Naive B cell (primary cell): ENCODE measurements at regions not wholly inside any gene's neighbourhood (a gene's known extent, or its start where the extent isn't known, plus 50 kb on each side); places are given as distances from the start of the nearest gene placed in this dataset.

Experiments
- ATAC-seq, 2 donors: fragments of 150-1000 bp; cut with Tn5 transposase; 2 replicates each; pipeline ENCODE4 v1.10.0; 2021; ENCODE audit warnings: low read depth in 2 of 2, mild to moderate bottlenecking in 2 of 2, moderate library complexity in 2 of 2
- DNase-seq: peaks from one replicate; pipeline ENCODE4 v3.0.0; 2022
- H3K27ac Mint-ChIP-seq, 6 donors: one replicate each; pipeline ENCODE4 v1.8.0; 2020 to 2022; ENCODE audit warnings: mild to moderate bottlenecking in 6 of 6, mixed read lengths in 6 of 6, moderate library complexity in 5 of 6, inconsistent platforms in 2 of 6
- H3K27me3 Mint-ChIP-seq, 3 donors: one replicate each; pipeline ENCODE4 v1.8.0; 2021 to 2022; ENCODE audit warnings: mixed read lengths in 3 of 3, mild to moderate bottlenecking in 1 of 3
- H3K36me3 Mint-ChIP-seq, 2 donors: one replicate each; pipeline ENCODE4 v1.8.0; 2020 to 2022; ENCODE audit warnings: mixed read lengths in 2 of 2, inconsistent platforms in 1 of 2, mild to moderate bottlenecking in 1 of 2
- H3K4me1 Mint-ChIP-seq, 3 donors: one replicate each; pipeline ENCODE4 v1.8.0; 2020 to 2022; ENCODE audit warnings: mixed read lengths in 3 of 3, inconsistent platforms in 1 of 3, mild to moderate bottlenecking in 1 of 3, moderate library complexity in 1 of 3
- H3K4me3 Mint-ChIP-seq, 8 donors: one replicate each; pipeline ENCODE4 v1.8.0; 2020 to 2022; ENCODE audit warnings: mild to moderate bottlenecking in 8 of 8, mixed read lengths in 8 of 8, moderate library complexity in 8 of 8, inconsistent platforms in 2 of 8
- H3K9me3 Mint-ChIP-seq, 7 donors: one replicate each; pipeline ENCODE4 v1.8.0; 2020 to 2022; ENCODE audit warnings: mixed read lengths in 7 of 7, mild to moderate bottlenecking in 5 of 7, inconsistent platforms in 2 of 7, moderate library complexity in 1 of 7

DNA sequence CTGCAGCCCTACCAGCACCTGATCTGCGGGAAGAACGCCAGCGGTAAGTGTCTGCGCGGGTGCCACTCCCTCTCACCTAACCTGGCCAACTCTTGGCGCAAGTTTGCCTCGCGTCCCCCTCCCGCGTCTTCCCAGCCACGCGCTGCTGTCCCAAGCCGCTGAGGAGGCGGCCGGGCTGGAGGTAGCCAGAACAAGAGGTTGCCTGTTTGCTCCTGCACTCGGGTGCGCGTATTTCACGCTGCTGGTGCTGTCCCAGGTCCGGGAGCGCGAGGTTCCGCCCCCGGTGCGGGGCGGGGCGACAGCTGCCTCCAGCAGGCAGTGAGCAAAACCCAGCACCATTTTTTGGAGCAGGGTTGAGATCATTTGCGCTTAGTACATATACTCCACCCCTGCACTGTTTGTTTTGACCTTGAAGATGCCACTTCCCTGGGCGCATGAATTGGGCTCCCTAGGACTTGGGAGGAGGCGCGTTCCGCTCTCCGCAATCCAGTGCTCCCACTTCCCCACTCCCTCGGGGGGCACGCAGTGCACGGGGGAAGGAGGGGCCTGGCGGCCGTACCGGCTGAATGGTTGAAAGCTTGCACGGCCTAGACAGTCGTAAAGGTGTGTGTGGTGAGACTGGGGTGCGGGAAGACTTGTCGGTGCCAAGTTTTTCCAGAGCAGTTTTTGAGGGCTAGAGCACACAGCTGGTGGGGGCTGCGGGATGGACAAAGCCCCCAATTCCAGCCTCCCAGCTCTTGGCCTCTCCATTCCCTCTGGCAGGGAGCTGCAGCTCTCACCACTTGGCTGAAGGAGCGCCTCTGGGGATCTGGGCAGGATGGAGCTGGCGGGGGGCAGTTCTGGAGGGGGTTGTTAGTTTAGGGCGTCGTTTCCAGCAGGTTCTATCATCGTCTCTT is 226.9 kb upstream of the CRY1 start:
- H3K4me3 Mint-ChIP-seq: peak overlapping the region; percentile 73 to 96 (median 87)
- no peaks in the 10 kb centered on the region for H3K9me3 Mint-ChIP-seq
- H3K36me3 Mint-ChIP-seq: no peaks in the 10 kb centered on the region
- DNase-seq (no peak), ATAC-seq (peak; percentile 40 to 50)
- H3K4me1 Mint-ChIP-seq: peaks cover 22 to 36% (median 35%) of the 10 kb centered on the region in 3 donors
- H3K27ac Mint-ChIP-seq: peak overlapping the region in 3 of 6 donors; percentile 19 to 58 (median 32)
- H3K27me3 Mint-ChIP-seq: peaks cover 51 to 70% (median 59%) of the 10 kb centered on the region in 3 donors

- peak overlapping the region; percentile 73 to 96 (median 87) for H3K4me3 Mint-ChIP-seq
- DNase-seq: no peak
- H3K9me3 Mint-ChIP-seq: no peaks in the 10 kb centered on the region
- peaks cover 22 to 36% (median 35%) of the 10 kb centered on the region in 3 donors for H3K4me1 Mint-ChIP-seq
- H3K36me3 Mint-ChIP-seq: no peaks in the 10 kb centered on the region
- H3K27me3 Mint-ChIP-seq: peaks cover 43 to 65% (median 54%) of the 10 kb centered on the region in 3 donors
- peak in 1 of 2 donors; percentile 16 for ATAC-seq
- peak overlapping the region in 2 of 6 donors; percentile 19 to 24 for H3K27ac Mint-ChIP-seq
Observed at GRCh38 chr12:107320929-107321631, 227.7 kb upstream of the CRY1 start.

DNA sequence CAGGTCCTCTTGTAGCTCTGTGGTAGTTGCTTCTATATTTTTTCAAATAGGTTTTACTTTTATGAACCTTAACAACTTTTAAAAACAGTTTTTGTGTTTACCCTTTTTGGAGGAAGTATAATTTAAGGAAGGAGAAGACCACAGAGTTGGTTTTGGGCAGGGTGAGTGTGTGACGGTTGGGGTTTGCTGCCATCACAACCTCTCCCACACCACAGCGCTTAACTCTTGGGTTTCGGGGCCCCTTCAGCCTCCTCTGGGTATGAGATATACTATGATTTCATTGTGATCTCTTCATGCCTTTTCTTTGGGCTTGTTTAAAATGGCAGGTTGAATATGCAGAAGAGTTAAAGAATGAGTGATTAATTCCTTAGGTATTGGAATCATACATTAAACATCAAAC is 228.7 kb upstream of the CRY1 start:
- peaks cover 38 to 62% (median 49%) of the 10 kb centered on the region in 3 donors for H3K27me3 Mint-ChIP-seq
- no peaks in the 10 kb centered on the region for H3K9me3 Mint-ChIP-seq
- ATAC-seq (no peak), DNase-seq (no peak)
- H3K36me3 Mint-ChIP-seq: no peaks in the 10 kb centered on the region
- H3K4me3 Mint-ChIP-seq: peak overlapping the region; percentile 73 to 96 (median 86)
- peaks cover 22 to 35% (median 35%) of the 10 kb centered on the region in 3 donors for H3K4me1 Mint-ChIP-seq
- H3K27ac Mint-ChIP-seq: peak overlapping the region in 2 of 6 donors; percentile 13 to 59

GRCh38 chr12:107325075-107325608 is 231.8 kb upstream of the CRY1 start:
- Mint-ChIP-seq H3K4me1 (peaks cover 13 to 24% (median 19%) of the 10 kb centered on the region in 3 donors), H3K27me3 (peaks cover 44 to 64% (median 52%) of the 10 kb centered on the region in 3 donors), H3K9me3 (peaks cover 0 to 4% (median 0%) of the 10 kb centered on the region in 7 donors), H3K4me3 (no peak overlapping the region), H3K36me3 (no peaks in the 10 kb centered on the region), H3K27ac (no peak overlapping the region)
- DNase-seq (no peak), ATAC-seq (no peak)

- ATAC-seq (no peak), DNase-seq (no peak)
- H3K27me3 Mint-ChIP-seq: peaks cover 40 to 58% (median 51%) of the 10 kb centered on the region in 3 donors
- peaks cover 5 to 13% (median 8%) of the 10 kb centered on the region in 3 donors for H3K4me1 Mint-ChIP-seq
- no peak overlapping the region for H3K4me3 Mint-ChIP-seq
- H3K27ac Mint-ChIP-seq: no peak overlapping the region
- no peaks in the 10 kb centered on the region for H3K36me3 Mint-ChIP-seq
- peaks cover 0 to 4% (median 0%) of the 10 kb centered on the region in 7 donors for H3K9me3 Mint-ChIP-seq
Observed at GRCh38 chr12:107326237-107326636, 232.9 kb upstream of the CRY1 start.

- DNase-seq (no peak), ATAC-seq (no peak)
- no peak overlapping the region for H3K27ac Mint-ChIP-seq
- no peaks in the 10 kb centered on the region for H3K36me3 Mint-ChIP-seq
- H3K4me1 Mint-ChIP-seq: no peaks in the 10 kb centered on the region
- H3K4me3 Mint-ChIP-seq: no peak overlapping the region
- peaks cover 0 to 4% (median 0%) of the 10 kb centered on the region in 7 donors for H3K9me3 Mint-ChIP-seq
- H3K27me3 Mint-ChIP-seq: peaks cover 27 to 62% (median 49%) of the 10 kb centered on the region in 3 donors
Observed at GRCh38 chr12:107327651-107328182, 234.4 kb upstream of the CRY1 start.

DNA sequence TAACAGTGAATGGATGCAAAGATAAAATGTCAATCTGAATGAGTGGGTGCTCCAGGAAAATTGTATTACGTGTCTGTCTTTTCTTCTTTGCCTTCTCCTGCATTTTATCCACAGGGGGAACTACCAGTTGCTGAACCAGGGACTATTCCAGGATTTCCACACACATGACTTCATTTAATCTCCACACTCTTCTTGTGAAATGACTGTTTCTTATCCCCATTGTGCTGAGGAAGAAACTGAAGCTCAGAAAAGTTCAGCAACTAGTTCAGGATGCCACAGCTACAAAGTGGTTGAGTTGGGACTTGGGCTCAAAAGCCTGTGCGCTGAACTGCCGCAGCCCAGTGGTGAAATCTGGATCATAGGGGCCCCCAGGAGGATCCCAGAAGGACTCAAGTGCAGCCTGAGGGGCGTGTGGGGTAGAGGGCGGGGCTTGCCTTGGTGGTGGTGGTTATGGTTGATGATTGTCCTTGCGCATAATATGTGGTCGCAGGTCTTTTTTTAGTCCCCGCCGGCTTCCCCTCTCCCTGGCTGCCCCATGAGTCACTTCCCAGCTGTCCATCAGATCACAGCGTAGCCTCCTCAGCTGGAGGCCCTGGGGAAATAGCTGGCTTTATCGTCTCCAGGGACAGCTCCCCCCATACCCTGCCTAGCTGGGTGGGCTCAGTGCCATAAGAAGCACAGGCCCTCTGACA is 235.2 kb upstream of the CRY1 start:
- Mint-ChIP-seq H3K4me1 (no peaks in the 10 kb centered on the region), H3K27ac (no peak overlapping the region), H3K4me3 (no peak overlapping the region), H3K36me3 (no peaks in the 10 kb centered on the region), H3K9me3 (peaks cover 0 to 4% (median 0%) of the 10 kb centered on the region in 7 donors), H3K27me3 (peaks cover 25 to 70% (median 46%) of the 10 kb centered on the region in 3 donors)
- ATAC-seq (no peak), DNase-seq (no peak)

GRCh38 chr12:107329569-107330324 is 236.4 kb upstream of the CRY1 start:
- peaks cover 20 to 70% (median 39%) of the 10 kb centered on the region in 3 donors for H3K27me3 Mint-ChIP-seq
- H3K27ac Mint-ChIP-seq: no peak overlapping the region
- H3K4me1 Mint-ChIP-seq: no peaks in the 10 kb centered on the region

DNA sequence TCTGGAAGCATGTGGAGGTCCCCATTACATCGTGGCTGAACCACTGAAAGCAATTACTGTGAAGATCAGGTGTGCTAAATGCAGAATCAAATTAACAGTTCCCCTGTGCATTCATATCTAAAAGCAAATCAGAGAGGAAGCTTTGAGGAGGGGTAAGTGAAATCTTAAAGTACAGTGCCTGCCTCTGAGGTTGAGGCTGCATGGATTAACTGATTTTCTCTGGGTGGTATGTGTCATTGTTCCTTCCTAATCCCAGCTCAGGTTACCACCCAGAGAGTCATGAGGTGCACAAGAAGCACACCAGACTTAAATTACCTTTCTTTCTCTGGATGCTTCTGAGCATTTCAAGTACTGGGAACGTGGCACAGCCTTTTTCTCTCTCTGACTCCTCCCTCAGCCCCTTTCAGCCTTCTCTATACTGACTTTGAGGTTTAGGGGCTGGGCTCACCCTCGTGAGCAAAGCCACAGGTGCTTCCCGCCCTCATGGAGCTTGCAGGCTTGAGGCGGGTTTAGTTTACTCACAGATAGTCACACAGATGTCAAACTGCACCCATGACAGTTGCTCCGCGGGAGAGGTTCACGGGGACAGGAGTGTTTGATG is 237.6 kb upstream of the CRY1 start:
- ATAC-seq: no peak
- H3K4me3 Mint-ChIP-seq: peak overlapping the region in 1 of 8 donors; percentile 21
- H3K27me3 Mint-ChIP-seq: peaks cover 16 to 65% (median 36%) of the 10 kb centered on the region in 3 donors
- H3K27ac Mint-ChIP-seq: no peak overlapping the region
- peaks cover 0 to 4% (median 0%) of the 10 kb centered on the region in 7 donors for H3K9me3 Mint-ChIP-seq
- no peak for DNase-seq
- no peaks in the 10 kb centered on the region for H3K4me1 Mint-ChIP-seq
- no peaks in the 10 kb centered on the region for H3K36me3 Mint-ChIP-seq

More at GRCh38 chr12:107329569-107330324, 236.4 kb upstream of the CRY1 start:
- no peak for DNase-seq
- Mint-ChIP-seq H3K9me3 (peaks cover 0 to 4% (median 0%) of the 10 kb centered on the region in 7 donors), H3K4me3 (no peak overlapping the region), H3K36me3 (no peaks in the 10 kb centered on the region)
- ATAC-seq: no peak

DNA sequence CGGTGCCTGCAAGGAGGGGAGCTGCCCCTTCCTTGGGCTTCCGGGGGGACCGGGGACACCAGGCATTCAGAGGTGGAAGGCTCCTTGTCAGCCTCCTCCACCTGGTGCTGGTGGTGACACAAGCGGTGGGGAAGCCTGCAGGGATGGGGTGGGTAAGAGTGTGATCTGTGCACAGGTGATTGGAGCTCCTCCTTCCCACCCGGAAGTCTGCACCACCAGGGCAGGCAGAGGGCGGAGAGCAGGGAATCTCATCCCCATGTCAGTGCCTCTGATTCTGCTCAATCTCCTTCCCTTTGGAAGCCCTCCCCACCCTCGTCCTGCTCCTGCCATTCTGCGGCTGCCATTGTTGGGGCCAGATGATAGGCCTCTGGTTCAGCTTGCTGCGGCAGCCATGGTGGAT is 238.1 kb upstream of the CRY1 start:
- DNase-seq (no peak), ATAC-seq (no peak)
- Mint-ChIP-seq H3K27ac (no peak overlapping the region), H3K9me3 (peaks cover 0 to 4% (median 0%) of the 10 kb centered on the region in 7 donors), H3K4me3 (peak overlapping the region in 1 of 8 donors; percentile 21), H3K4me1 (no peaks in the 10 kb centered on the region), H3K27me3 (peaks cover 16 to 65% (median 31%) of the 10 kb centered on the region in 3 donors), H3K36me3 (no peaks in the 10 kb centered on the region)

DNA sequence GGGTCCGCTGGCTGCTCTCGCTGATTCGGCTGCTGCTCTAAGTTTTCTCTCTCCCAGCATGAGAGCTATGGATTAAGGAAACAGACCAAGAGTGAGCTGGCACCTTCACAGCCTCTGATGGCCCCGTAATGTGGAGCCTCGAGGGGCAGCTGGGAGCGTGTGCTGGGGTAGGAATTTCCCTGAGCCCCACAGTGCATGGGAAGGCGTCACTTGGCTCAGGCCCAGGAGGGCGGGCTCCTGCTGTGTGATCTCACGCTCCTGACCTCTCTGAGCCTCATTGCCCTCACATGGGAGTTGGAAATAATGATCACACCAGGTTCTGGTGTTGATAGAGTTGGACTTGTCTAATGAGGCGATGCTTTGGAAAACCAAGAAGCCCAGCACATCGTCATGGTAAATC is 238.6 kb upstream of the CRY1 start:
- H3K4me3 Mint-ChIP-seq: no peak overlapping the region
- no peak overlapping the region for H3K27ac Mint-ChIP-seq
- DNase-seq (no peak), ATAC-seq (no peak)
- H3K9me3 Mint-ChIP-seq: peaks cover 0 to 4% (median 0%) of the 10 kb centered on the region in 7 donors
- H3K36me3 Mint-ChIP-seq: no peaks in the 10 kb centered on the region
- H3K4me1 Mint-ChIP-seq: no peaks in the 10 kb centered on the region
- peaks cover 16 to 65% (median 27%) of the 10 kb centered on the region in 3 donors for H3K27me3 Mint-ChIP-seq

- ATAC-seq (no peak), DNase-seq (no peak)
- Mint-ChIP-seq H3K4me1 (no peaks in the 10 kb centered on the region), H3K9me3 (peaks cover 0 to 4% (median 0%) of the 10 kb centered on the region in 7 donors), H3K36me3 (no peaks in the 10 kb centered on the region), H3K27ac (no peak overlapping the region), H3K27me3 (peaks cover 16 to 60% (median 23%) of the 10 kb centered on the region in 3 donors), H3K4me3 (no peak overlapping the region)
Observed at GRCh38 chr12:107332743-107333142, 239.4 kb upstream of the CRY1 start.
